Iris pigment epithelial cell (primary cell): ENCODE measurements at regions not wholly inside any gene's neighbourhood (a gene's known extent, or its start where the extent isn't known, plus 50 kb on each side); places are given as distances from the start of the nearest gene placed in this dataset.

Source experiments
- DNase-seq: peaks from one replicate; pipeline ENCODE4 v3.0.0-alpha.2; 2011; ENCODE audit warnings: low read depth

DNA sequence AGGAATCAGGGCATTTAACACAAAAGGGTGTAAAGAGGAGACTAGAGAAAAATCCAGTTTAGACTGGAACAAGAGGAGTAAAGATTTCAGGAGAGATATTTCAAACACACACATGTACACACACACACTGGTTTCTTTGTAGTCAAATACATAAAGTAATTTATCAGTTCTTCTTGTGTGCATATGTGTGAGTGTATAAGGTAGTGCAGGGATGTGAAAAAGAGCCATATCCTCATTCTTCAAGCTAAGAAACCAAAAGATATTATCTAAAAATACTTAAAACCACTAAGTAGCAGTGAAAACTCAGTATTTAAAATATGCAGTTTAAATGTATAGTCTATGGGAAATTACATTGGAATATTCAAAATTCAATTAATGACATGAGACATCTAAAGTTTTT is 52.5 kb upstream of the CARD18 start:
- no peak for DNase-seq

DNA sequence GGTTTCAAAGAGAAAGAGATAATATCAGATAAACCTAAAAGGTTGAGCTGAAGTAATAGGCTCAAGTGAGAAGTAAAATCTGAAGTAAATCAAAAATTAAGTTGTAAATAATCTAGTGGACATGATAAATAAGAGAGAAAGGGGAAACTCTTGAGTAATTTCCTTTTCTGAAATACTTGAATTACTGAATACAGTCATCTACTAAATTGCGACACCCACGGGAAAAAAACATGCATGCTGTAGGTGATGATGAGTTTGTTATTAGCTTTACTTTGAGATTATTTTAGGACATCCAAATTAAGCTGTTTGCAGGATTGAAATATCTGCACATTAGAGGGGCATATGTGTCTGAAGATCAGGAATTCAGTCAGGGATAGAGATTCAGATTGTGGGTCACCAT is 50.0 kb upstream of the CARD18 start:
- DNase-seq = peak; percentile 60
